IMR-90 (cell line): ENCODE measurements at regions not wholly inside any gene's neighbourhood (a gene's known extent, or its start where the extent isn't known, plus 50 kb on each side); places are given as distances from the start of the nearest gene placed in this dataset.

Source experiments
- CEBPB ChIP-seq: IDR thresholded peaks from 2 replicates; pipeline ENCODE4 v1.6.1; 2012; ENCODE audit warnings: low read depth, low read length, improper control_type of control experiment
- ELK1 ChIP-seq: fragments of 150-350 bp; IDR thresholded peaks from 2 replicates; pipeline ENCODE4 v1.6.1; 2016; ENCODE audit warnings: low read depth, mild to moderate bottlenecking, low read length, moderate library complexity, borderline replicate concordance
- FOS ChIP-seq: fragments of 150-350 bp; IDR thresholded peaks from 2 replicates; pipeline ENCODE4 v1.6.1; 2016; ENCODE audit warnings: low read depth, low read length
- MXI1 ChIP-seq: IDR thresholded peaks from 2 replicates; pipeline ENCODE4 v1.6.1; 2012; ENCODE audit warnings: low read depth, mild to moderate bottlenecking, low read length, moderate library complexity, borderline replicate concordance
- POLR2A ChIP-seq: IDR thresholded peaks from 2 replicates; pipeline ENCODE4 v1.6.1; 2012; ENCODE audit warnings: mild to moderate bottlenecking, low read depth, low read length
- RAD21 ChIP-seq: IDR thresholded peaks from 2 replicates; pipeline ENCODE4 v1.6.1; 2012; ENCODE audit warnings: low read length, improper control_type of control experiment
- RCOR1 ChIP-seq: IDR thresholded peaks from 2 replicates; pipeline ENCODE4 v1.6.1; 2012; ENCODE audit warnings: mild to moderate bottlenecking, low read length, improper control_type of control experiment; ENCODE audit not compliant: insufficient replicate concordance
- TF ChIP-seq, protein P1 (sequence below): conservative IDR thresholded peaks from 2 replicates; pipeline ENCODE4 v1.5.1; 2012; ENCODE audit warnings: mild to moderate bottlenecking, low read depth, low read length, improper control_type of control experiment
- TF ChIP-seq, protein P2 (sequence below): fragments of 150-350 bp; IDR thresholded peaks from 2 replicates; pipeline ENCODE4 v1.6.1; 2017; ENCODE audit warnings: mild to moderate bottlenecking, antibody characterized with exemption, low read length, low read depth

DNA sequence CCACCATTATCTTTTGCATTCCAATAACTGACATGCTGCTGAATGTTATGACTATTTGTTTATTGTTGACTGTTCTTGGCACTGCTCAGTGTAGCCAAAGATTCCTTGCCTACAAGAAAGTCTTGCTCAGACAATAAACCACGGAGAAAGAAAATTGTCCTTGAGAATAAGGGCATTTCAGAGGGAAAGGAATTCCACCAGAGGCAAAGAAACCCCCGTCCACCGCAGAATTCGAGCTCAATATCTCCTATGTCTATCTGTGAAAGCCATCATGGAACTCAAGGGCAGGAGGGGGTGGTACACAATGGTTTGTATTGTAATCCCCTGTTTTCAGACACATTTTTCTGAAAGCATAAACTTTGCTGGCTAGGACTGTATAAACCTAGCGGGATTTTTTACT is 70.3 kb upstream of the ADAMTS16 start:
- TF ChIP-seq, protein P1, sequence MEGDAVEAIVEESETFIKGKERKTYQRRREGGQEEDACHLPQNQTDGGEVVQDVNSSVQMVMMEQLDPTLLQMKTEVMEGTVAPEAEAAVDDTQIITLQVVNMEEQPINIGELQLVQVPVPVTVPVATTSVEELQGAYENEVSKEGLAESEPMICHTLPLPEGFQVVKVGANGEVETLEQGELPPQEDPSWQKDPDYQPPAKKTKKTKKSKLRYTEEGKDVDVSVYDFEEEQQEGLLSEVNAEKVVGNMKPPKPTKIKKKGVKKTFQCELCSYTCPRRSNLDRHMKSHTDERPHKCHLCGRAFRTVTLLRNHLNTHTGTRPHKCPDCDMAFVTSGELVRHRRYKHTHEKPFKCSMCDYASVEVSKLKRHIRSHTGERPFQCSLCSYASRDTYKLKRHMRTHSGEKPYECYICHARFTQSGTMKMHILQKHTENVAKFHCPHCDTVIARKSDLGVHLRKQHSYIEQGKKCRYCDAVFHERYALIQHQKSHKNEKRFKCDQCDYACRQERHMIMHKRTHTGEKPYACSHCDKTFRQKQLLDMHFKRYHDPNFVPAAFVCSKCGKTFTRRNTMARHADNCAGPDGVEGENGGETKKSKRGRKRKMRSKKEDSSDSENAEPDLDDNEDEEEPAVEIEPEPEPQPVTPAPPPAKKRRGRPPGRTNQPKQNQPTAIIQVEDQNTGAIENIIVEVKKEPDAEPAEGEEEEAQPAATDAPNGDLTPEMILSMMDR, result no peak
- TF ChIP-seq, protein P2, sequence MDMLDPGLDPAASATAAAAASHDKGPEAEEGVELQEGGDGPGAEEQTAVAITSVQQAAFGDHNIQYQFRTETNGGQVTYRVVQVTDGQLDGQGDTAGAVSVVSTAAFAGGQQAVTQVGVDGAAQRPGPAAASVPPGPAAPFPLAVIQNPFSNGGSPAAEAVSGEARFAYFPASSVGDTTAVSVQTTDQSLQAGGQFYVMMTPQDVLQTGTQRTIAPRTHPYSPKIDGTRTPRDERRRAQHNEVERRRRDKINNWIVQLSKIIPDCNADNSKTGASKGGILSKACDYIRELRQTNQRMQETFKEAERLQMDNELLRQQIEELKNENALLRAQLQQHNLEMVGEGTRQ, result no peak
- TF ChIP-seq FOS, result no peak
- TF ChIP-seq RCOR1, result no peak
- TF ChIP-seq POLR2A, result no peak
- no peak for TF ChIP-seq RAD21
- no peak for TF ChIP-seq ELK1
- TF ChIP-seq CEBPB, result no peak
- TF ChIP-seq MXI1, result no peak
